CD4-positive, alpha-beta T cell treated with Interleukin-15 for 4 hours (primary cell): ENCODE measurements at regions not wholly inside any gene's neighbourhood (a gene's known extent, or its start where the extent isn't known, plus 50 kb on each side); places are given as distances from the start of the nearest gene placed in this dataset.

ENCODE experiments used
- DNase-seq: peaks from one replicate; pipeline ENCODE4 v3.0.0-alpha.2; 2020; ENCODE audit warnings: low spot score

DNA sequence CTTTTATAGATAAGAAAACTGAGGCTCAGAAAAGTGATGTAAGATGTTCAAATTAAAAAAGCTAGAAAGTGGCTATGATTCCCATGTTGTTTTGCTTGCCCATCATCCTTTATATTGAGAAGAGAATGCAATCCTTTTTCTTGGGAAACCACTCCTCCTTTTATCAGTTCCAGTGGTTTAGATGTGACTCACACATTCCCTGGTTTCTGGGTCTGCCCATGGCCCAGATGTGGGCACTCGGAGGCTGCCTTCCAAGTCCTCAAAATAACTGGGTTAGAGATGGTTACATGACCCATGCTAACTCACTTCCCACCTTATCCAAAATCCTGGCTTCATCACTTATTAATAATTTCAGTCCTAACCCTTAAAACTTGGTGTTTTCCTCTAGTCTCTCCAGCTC lies 550.0 kb downstream of the MDFIC start:
- DNase-seq, result no peak

DNA sequence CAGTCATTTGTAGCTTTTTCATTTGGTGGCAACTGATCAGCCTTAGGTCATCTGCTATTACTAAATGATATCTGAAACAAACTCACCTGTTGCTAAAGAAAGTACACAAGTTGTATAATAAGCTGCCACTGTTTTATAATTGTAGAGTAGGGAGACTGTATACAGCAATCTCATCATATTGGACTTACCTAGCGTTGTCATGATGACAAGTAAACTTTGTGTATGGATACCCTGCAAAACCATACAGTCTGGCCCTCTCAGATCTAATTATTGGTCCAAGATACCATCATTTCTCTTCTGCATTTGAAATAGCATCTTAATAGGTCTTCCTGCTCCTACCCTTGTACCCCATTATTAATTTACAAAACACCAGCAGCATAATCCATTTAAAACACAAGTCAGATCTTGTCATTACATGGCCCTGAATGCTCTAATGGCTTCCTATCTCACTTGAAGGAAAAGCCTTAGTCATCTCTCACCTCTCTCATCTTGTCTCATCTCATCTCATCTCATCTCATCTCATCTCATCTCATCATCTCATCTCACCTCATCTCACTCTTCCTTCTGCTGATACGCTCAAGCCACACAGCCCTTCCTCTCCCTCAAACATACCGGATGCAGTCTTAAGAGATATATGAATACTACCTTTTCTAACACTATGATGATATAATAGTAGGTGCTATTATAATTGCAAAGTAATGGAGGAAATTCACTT lies 540.6 kb downstream of the MDFIC start:
- DNase-seq, result no peak

DNA sequence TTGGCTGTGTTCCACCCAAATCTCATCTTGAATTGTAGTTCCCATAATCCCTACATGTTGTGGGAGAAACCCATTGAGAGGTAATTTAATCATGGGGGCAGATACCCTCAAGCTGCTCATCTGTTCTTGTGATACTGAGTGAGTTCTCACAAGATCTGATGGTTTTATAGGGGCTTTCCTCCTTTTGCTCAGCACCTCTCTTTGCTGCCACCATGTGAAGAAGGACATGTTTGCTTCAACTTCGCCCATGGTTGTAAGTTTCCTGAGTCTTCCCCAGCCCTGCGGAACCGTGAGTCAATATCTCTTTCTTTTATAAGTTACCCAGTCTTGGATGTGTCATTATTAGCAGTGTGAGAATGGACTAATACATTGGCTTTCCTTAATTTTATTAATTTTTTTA lies 527.8 kb downstream of the MDFIC start:
- no peak for DNase-seq

DNA sequence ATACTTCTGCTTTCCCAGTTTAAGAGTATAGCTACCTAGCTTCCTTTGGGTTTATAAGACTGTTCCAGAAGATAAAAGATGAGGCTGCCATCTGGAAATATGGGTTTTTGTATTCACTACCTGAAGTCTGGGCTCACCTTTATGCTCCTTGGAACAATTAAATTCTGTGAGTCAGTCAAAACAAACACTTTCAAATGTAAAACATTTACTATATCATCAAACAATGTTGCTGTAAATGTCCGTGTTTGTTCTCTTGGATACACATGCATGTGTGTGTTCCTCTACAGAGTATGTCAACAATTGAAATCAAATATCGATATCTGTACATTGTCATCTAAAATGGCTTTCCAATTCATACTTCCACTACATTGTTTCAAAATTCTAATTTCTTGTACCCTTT lies 525.6 kb downstream of the MDFIC start:
- no peak for DNase-seq

DNA sequence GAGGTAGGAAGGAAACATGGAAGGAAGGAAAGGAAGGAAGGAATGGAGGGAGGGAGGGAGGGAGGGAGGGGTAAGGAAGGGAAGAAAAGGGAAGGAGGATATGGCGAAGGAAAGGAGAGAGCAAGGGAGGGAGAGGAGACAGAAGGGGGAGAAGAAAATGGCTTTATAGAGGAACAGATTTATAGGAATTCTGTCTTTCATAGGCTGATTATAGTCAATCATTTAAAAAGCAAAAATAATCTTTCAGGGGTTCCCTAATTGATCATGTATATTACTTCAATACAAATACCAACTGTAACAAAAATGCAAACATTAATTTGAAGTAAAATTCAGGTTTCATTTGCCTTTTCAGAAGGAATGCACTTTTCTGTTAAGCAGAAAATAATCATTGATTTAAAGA lies 519.1 kb downstream of the MDFIC start:
- no peak for DNase-seq

DNA sequence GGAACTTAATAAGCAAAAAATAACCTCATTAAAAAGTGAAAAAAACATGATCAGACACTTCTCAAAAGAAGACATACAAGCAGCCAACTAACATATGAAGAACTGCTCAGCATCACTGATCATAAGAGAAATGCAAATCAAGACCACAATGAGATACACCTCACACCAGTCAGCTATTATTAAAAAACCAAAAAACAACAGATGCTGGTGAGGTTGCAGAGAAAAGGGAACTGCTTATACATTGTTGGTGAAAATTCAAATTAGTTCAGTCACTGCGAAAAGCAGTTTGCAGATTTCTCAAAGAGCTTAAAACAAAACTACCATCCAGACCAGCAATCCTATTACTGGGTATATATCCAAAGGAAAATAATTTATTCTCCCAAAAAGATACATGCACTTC lies 513.3 kb downstream of the MDFIC start:
- no peak for DNase-seq

DNA sequence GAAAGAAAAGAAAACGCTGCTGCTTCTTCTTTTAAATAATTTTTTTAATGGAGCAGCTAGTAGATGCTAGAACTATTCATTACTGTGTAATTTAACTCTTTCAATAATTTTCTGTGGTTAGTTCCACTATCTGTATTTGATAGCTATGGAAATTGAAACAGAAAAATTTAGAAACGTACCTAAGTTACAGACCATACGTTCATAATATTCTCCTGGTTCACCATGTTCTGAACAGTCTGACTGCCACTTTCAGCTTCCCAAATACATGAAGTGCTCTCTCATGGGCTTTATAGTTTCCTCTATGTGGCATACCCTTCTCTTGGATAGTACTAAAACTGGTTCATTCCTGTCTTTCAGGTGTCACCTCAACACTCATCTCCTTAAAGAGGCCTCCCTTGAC lies 508.0 kb downstream of the MDFIC start:
- no peak for DNase-seq

DNA sequence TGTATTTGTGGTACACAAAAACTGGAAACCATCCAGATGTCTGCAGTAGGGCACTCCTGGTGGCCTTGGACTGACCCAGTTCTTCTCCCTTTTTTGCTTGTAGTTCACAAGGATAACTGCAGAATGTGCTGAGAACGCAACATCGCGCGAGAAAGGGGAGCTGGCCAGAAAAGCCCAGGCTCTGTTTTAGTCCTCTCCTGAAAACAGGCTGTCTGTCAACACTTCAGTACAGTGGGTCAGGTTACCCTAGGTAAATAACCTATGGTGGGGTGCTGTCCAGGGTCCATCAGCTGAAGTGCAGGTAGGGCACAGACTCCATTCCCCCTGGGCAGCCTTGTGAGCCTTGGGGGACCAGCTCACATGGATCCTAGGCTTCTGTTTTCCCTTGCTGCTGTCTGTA lies 495.8 kb downstream of the MDFIC start:
- no peak for DNase-seq

DNA sequence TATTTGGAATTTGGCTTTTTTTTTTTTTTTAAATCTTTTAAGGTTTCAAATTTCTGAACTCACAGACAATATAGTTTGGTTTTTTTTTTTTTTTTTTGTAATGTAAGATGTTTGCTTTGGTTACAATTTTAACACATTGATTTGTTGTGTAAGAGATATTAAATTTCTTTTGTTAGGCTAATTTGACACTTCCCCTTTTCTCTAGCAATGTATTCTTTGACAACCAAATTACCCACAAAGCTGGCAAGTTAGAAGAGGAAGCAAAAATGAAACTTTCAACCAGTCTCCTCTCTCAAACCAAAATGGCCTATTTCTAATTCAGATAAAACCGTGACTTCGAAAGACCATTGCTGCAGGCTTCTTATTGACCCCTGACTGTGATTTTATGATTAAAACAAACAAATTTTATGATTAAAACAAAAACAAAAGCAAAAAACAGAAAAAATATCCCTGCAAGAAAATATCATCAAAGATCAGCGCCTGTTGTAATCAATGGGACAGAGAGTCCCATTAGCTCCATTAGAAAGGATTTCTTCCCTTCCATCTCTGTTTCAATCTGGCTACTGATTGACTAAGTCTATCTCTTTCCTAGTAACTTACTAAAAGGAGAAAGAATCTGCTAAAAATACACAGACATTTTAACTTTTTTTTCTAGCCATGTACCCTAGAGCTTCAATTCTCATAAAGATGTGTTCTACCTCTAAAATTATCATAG lies 489.2 kb downstream of the MDFIC start:
- no peak for DNase-seq

DNA sequence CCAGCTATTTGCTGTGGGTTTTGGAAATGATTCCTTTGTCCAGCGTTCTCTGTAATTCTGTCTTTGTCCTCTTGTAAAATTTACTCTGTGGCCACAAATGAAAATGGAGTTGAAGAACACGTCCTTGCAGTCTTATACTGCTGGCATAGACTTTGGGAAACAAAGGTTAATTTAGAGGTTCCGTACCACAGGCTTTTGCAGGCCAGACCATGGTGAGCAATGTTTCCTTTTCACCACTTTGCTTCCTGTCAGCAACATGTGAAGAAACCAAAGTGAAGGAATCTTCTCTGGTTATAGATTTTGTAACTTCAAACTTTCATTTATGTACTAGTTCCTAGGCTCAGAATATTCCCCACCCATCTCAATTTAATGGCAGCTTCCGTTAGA lies 488.5 kb downstream of the MDFIC start:
- no peak for DNase-seq

DNA sequence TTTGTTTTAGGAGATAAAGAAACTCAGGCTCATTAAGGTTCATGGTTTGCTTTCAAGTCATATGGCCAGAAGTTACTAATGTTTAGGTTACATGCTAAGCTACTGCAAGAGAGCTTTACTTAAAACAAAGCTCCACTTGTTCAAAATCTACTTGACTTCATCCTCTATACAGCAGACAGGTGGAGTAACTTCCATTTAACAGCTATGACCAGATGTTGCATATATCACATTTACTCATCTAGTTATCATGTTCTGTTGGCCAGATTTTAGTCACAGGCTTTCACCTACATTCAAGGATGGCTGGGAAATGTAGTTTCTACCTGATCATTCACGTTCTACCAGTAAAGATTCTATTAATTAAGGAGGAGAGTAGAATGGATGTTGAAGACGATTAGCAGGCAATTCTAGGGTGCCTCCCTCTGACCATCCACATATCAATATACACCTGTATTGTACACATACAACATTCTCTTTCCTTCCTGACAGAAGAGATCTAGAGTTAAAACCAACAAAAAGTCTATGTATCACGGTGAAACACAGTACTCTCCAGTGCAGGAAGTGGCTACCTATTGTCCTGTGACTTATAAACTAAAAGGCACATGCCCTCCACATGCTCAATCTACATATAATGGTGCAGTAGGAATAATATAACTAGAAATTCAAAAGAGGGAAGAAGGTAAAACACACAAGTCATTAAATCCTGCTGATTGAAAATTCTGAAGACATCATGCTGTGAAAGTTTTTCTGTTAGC lies 488.0 kb downstream of the MDFIC start:
- DNase-seq, result no peak

DNA sequence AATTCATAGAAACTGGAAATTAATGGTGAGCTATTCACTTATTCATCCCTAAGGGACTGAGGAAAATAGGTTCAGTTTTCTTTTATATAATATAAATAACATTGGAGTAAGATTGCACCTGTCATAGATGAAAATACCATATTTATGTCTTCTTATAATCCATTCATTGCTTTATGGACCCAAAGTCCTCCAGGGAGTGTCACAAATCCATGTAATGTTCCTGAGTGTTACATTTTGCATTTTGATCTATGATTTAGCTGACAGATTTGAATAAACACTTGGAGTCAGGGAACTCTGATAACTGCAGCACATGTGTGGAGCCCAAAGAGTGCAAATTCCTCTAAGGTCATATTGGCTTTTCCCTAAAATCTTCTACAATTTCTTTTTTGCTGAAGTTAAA lies 484.3 kb downstream of the MDFIC start:
- no peak for DNase-seq

DNA sequence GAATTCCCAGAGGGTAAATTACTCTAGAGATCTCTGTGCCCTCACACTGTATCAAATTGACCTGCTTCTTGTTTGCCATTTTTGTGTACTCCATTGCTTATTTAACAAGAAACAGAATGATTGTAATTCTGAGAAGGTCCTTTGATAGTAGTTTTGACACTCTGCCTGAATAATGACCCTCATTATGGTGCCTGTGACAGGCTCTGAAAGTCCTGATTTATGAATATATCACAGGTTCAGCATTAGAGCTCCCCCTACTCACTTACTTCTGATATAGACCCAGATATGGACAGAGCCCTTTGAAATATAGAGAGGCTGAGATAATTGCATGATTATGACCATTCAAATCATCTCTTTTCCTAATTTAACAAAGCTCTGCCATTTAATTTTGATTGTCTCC lies 465.2 kb downstream of the MDFIC start:
- DNase-seq, result no peak

DNA sequence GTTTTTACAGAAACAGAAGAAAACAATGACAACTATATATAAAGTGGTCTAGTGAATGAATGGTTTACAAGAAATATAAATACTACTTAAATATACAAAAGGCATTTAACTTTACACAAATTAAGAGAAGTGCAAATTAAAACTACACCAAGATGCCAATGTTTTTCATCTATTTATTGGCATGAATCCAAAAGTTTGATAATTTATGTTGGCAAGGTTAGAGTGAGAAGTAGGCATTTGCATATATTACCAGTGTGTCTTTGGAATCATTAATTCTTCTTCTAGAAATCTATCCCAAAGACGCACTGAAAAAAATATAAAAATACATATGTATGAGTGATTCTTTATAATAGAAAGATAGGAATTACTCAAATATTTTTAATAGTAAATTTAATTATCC lies 457.4 kb downstream of the MDFIC start:
- DNase-seq, result no peak

DNA sequence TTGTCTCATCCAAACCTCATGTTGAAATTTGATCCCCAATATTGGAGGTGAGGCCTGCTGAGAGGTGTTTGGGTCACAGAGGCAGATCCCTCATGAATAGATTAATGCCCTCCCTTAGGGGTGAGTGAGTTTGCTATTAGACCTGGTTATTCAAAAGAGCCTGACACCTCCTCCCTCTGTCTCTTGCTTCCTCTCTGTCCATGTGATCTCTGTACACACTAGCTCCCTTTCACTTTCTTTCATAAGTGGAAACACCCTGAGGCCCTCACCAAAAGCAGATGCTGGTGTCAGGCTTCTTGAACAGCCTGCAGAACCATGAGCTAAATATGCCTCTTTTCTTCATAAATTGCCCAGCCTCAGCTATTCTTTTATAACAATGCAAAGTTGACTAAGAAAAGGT lies 447.1 kb downstream of the MDFIC start:
- DNase-seq, result no peak

DNA sequence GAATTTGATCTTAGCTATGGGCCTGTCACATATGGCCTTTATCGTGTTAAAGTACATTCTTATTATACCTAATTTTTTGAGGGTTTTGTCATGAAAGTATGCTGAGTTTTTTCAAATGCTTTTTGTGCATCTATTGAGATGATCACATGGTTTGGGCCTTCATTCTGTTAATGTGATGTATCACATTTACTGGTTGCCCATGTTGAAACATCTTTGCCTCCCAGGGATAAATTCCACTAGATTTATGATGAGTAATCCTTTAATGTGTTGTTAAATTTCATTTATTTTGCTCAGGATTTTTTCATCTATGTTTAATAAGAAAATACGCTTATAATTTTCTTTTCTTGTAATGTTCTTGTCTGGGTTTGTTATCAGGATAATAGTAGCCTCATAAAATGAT lies 442.0 kb downstream of the MDFIC start:
- no peak for DNase-seq

DNA sequence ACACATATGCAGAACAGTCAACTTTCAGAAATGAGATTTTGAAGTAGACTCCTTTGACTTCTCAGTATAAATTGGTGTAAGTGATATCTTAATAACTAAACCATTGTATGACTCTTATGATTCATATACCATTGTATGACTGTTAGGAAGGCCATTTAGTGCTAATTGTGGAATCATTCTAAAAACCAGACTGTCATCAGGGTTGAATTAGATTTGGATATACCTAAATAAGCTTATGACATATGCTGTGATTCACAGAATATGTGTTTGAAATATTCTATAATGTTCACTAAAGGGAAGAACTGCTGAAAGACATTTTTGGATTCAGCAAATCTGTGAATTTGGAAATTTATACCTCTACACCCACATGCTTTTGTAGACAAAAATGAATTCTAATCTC lies 438.1 kb downstream of the MDFIC start:
- DNase-seq, result no peak

DNA sequence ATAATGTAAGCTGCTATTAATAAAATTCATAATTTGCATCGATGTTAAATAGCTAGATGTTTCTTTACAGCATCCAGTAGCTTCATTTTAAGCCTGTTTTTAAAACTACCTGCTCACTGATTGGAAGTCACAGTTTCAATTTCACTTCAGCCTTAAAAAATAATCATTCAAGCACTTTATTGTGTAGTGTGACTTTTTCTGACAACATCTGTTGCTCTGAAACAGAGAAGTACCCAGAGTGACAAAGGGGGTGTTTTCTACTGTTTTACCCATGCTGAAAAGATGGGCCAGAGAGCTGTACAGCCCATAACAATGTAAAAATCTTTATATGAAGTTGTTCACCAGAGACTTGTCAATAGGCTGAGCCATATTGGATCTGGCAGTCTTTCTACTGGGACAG lies 437.2 kb downstream of the MDFIC start:
- no peak for DNase-seq

DNA sequence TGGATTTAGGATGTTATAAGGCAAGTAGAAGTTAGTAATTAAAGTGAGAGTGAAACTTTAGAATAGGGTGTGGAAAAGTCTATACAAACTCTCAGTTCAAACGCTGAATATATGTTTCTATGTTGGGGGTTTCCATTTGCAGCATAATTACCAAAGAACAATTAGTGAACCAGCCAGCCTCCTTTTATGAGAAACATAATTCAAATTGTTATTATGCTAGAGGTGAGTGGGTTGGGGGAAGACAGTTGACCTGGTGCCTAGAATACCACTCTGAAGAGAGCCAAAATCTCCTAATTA lies 435.8 kb downstream of the MDFIC start:
- DNase-seq, result no peak

DNA sequence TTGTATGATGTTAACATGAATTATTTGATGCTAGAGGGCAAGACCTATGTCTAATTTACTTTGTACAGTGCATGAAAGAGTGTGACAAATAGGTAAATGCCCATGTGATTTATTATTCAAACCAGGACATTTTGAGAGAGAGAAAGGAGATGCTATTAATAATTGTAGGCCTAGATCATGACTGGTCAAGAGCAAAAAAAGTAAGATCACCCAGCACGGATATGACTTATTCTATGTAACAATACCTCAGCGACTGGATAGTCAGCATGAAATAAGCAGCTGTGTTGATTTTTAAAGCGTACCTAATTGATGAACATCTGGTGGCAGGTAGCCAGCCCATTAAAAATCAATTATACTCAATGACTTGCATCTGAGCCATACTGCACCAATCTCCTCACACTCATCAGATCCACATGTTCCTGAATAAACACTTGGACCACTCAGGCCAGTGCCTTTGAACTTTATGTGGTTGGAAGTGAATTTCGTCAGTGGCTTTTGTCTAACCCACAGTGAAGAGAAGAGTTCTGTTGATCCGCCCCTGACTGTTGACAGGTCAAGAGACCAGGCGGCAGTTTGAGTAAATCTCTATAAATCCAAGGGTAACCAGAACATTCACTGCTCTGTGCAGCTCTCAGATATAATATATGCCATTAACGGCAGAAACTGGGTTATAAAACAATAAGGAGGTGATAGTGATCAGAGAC lies 435.3 kb downstream of the MDFIC start:
- DNase-seq, result no peak

DNA sequence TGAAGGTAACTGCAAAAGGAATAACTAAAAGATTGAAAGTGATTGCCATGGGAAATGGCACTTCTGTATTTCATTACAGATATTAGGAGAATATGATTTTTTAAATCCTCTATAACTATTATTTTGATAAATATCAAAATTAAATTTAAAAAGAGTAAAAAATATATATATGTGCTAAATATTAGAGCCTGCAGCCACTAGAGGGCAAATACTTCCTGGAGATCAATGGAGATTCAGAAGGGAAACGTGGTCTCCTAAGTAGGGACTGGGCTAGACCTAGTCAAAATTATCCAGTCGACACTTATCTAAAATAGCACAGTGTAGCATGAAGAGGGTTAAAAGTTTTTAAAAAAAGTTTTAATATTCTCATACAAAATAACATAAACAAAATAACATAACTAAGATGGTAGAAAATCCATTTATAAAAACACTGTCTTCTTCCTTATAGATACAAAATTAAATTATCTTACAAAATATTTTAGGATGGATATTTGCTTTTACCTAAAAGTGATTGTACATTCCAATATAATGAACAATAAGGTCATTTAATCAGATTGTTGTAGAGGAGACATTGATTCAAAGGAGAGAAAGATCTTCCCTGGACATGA lies 434.3 kb downstream of the MDFIC start:
- DNase-seq, result no peak

DNA sequence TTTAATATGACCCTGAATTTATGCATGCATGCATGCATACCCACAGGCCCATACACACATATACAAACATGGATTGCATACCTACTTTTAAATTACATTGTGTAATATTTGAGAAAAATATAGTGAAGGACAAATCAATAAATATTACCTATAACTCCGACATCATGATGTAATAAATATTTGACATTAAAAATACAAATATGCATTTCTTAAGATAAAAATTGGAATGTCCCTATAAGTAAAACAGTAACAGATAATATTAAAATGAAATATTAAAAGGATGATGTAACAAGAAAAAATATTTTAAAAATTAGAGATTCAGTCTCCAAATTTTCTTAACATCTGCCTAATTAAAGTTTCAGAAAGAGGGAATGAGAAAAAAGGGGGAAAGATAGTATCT lies 433.0 kb downstream of the MDFIC start:
- no peak for DNase-seq

DNA sequence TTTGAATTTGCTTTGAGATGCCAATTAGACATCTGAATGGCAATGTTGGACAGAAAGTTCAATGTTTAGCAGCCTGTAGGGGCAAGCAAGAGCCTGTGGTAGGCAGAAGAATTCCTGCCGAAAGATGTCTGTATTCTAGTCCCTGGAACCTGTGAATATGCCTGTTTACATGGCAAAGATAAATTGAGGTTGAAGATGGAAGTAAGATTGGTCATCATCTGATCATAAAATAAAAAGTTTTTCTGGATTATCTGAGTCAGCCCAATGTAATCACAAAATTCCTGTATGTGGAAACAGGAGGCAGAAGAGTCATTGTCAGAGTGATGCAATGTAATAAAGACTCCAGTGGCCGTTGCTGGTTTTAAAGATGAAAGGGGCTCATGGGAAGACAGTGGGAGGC lies 430.5 kb downstream of the MDFIC start:
- no peak for DNase-seq
